Kidney epithelial cell (primary cell): ENCODE measurements at regions not wholly inside any gene's neighbourhood (a gene's known extent, or its start where the extent isn't known, plus 50 kb on each side); places are given as distances from the start of the nearest gene placed in this dataset.

Source experiments
- DNase-seq: peaks from one replicate; pipeline ENCODE4 v3.0.0-alpha.2; 2010; ENCODE audit warnings: low read depth
- H3K27me3 ChIP-seq: 2 replicates; pipeline ENCODE4 v1.6.0; 2011; ENCODE audit warnings: low read length; ENCODE audit not compliant: control insufficient read depth, insufficient read depth
- H3K36me3 ChIP-seq: 2 replicates; pipeline ENCODE4 v1.5.1; 2011; ENCODE audit warnings: low read length; ENCODE audit not compliant: control insufficient read depth, insufficient read depth
- H3K4me3 ChIP-seq: 2 replicates; pipeline ENCODE4 v1.5.1; 2011; ENCODE audit warnings: low read depth, mild to moderate bottlenecking, control low read depth, low read length
- CTCF ChIP-seq: IDR thresholded peaks from 2 replicates; pipeline ENCODE4 v1.5.1; 2011; ENCODE audit warnings: mild to moderate bottlenecking, moderate library complexity, low read length, control low read depth, inconsistent platforms; ENCODE audit not compliant: insufficient read depth, poor library complexity, severe bottlenecking

GRCh38 chr2:6794448-6794847, 71.3 kb downstream of the CMPK2 start:
- Histone ChIP-seq H3K27me3 (no peaks in the 10 kb centered on the region), H3K4me3 (no peak overlapping the region), H3K36me3 (no peaks in the 10 kb centered on the region)
- no peak for TF ChIP-seq CTCF
- DNase-seq: no peak
